HG02763 (cell line): ENCODE measurements at regions not wholly inside any gene's neighbourhood (a gene's known extent, or its start where the extent isn't known, plus 50 kb on each side); places are given as distances from the start of the nearest gene placed in this dataset.

ENCODE experiments used
- ATAC-seq: cut with Tn5 transposase; IDR thresholded peaks from one replicate; pipeline ENCODE4 v1.9.1; 2021; ENCODE audit warnings: mild to moderate bottlenecking, moderate library complexity; ENCODE audit not compliant: unreplicated experiment

DNA sequence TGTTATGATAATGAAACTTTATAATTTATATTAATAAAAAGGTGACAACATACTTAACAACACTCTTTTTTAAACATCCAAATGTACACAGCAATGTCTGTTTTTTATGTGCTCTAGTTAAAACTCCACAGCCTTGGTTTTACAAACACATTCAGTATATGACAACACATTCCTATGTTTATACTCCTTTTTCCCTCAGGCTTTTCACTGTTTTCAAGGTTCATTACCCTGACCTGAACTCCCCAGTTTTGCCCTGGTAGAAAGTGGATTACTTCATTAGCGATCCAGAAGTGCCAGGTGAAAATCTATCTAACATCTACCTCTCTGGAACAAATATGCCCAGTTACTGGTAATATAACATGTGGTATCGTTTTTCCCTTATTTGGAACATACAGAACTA lies 340.2 kb upstream of the DDHD1 start:
- ATAC-seq: no peak

DNA sequence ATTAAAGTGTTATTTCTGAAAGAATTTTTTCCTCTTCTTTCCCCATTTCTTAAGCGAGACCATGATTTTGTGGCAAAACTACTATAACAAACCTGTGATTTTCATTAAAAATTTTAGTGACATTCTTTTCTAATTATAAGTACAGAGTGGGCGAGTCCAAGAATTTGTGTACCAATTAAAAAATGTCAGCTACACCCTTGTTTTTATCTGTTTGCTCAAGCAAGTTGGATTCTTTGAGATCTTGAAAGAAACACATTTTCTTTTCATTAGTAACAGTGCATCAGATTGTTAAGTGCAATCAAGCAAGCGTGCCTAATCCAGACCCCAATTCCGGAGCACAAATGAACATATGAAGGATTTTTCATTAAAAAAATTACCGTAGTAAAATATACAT lies 338.8 kb upstream of the DDHD1 start:
- no peak for ATAC-seq

DNA sequence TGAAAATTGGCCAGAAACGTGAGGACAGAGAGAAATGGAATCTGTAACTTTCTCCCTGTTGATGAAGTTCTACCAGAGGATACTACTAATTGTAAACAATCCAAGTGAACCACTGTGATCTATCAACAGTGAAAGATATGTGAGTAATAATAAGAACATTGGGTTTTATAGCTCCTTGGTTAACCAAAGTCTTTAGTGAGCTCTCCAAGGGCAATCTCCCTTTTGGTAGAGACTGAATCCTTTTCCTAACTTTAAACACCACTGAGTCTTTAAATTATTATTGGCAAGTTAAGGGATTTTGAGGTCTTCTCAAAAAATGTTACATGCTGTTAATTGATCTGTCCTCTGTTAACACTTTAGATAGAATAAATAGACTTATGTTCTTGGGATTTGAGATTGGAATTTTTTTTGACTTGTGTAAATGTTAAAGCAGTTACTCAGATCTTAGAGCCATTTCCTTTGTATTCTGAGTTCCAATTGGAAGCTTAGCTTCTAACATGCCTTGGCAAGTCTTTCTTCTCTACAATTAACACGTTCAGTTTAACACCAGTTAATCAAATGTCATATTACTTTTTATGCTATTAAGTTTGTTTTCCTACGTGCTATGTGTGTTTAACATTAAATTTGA lies 338.2 kb upstream of the DDHD1 start:
- no peak for ATAC-seq

DNA sequence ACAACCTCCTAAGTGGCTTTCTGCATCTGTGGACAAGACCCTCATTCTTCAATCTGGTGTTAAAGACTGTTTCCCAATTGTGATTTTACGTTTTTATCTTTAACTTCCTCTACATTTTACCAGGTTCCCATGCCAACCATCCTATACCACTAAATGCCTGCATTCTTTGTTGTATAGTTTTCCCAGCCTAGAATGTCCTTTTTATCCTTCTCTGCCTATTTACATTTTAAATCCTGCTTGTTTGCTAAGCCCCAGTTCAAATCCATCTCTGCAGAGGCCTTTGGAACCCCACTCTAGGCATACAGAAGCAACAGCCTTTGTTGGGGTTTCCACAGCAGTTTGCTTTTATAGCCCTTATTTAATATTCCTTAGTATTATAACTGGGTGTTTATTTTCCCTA lies 325.1 kb upstream of the DDHD1 start:
- ATAC-seq: no peak

DNA sequence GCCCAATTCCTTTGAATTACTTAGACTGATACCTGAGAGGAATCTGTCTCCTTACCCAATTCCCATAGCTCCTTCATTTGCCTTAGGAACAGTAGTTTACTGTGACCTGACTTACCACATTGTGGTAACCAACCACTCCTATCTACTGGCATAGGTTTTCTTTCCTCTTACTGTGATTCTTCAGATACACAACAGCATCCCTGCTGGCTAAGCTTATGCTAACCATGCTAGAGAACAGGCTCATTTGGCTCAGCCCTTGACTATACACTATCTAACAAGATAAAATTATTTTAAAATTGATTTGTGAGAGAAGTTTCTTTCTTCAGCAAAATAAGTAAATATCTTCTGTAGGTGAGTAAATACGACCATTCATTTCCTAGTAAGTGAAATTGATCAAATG lies 320.4 kb upstream of the DDHD1 start:
- no peak for ATAC-seq

DNA sequence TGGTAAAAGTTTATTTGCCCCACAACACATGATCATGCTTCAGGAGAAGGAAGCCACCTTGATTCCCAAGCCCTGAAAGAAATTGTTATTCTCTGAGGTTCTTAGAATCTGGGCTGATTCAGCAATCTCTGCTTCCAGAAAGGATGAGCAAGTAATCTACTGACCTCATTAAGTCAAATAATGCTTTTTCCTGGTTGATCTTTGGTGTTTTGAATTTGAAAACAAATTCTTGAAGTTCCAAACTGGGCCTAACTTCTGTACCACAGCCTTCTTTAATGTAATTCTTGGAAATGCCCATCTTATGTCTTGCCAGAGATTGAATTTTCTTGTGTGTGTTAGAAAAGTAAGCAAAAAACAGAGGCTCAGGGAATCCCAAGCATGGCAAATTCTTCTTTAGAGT lies 319.2 kb upstream of the DDHD1 start:
- ATAC-seq: no peak

DNA sequence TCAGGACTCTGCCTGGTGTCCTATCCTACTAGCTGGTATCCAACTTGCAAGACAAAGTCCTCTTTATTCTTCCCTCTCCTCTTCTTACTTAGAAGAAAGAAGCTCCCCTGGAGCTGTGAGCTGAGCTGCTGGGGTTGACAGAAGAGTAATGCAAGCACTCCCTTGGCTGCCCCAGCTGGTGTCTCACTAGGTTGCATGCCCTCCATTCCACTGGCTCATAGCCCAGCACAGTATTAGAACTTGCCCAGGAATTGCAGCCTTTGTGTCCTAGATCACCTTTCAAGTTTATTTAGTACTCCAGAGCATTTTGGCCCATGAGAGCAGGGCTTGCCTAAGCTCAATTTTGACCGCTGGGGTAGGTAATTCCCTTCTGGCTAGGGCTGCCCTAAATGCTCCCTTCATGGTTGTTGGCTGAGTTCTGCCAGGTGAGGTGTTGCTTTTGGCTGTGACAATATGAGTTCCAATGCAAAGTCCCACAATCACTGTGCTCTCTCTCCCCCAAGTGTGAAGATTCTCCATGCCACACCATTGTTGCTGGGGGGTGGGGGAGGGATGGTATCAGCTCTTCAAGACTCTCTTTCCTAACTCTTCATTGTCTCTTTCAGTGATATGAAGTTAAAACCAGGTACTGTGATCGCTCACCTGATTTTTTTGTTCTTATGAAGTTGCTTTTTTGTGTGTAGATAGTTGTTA lies 317.4 kb upstream of the DDHD1 start:
- ATAC-seq: no peak

DNA sequence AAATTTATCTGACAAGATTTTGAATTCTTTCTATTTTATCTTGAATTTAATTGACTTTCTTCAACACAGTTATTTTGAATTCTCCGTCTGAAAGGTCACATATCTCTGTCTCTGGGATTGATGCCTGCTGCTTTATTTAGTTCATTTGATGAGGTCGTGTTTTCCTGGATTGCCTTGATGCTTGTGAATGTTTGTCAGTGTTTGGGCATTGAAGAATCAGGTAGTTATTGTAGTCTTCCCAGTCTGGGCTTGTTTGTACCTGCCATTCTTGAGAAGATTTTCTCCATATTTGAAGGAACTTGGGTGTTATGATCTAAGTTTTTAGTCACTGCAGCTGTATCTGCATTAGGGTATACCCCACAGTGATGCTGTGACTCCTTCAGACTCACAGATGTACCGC lies 315.8 kb upstream of the DDHD1 start:
- no peak for ATAC-seq

DNA sequence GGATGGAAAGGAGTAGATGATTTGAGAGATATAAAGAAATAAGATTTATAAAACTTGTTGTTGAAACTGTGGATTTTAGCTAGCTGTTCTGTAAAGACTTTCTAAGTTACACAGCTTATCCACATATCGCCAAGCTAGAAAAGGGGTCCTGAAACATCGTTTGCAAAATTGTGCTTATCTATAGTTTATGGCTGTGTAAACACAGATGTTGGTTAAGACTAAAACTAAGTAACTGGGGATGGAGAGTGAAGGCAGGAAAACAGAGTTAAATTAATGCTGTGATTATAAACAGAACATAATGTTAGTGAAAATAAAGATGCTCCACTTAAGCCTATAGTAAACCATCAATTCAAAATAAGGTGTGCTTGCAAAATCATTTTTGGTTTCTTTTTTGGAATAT lies 311.3 kb upstream of the DDHD1 start:
- ATAC-seq: no peak

DNA sequence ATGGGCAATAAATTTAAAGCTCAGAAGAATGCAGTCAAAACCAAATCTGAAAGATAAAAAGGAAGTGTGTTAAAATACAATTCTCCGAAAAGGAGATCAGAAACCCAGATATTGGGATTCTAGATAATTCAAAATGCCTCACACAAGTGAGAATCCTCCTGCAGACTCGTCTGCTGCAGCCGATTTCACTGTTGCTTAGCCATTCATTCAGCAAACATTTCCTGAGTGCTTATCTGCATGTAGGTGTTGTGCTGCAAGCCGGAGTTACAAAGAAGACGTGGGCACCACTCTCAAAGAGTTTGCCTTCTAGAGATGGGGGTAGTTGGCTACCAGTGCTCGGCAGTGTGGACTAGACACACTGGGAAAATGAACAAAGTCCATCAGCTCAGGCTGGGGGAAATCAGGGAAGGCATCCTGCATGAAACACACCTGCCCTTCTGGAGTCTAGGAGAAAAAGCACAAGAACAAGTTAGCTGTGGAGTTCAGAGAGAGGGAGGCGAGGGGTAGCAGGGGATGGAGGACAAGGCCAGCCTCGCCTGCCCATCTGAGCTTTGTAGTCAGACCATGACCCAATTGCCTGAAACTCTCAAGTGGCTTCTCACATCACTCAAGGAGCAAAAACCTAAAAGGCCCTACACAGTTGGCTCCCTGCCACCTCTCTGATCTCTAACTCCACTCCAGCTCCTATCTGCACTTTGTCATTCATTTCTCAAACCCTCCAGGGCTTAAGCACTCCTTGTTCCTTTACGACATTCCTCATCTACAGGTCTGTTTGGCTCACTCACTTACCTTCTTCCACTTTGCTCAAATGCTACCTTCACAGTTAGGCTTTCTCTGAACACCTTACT lies 310.0 kb upstream of the DDHD1 start:
- no peak for ATAC-seq

DNA sequence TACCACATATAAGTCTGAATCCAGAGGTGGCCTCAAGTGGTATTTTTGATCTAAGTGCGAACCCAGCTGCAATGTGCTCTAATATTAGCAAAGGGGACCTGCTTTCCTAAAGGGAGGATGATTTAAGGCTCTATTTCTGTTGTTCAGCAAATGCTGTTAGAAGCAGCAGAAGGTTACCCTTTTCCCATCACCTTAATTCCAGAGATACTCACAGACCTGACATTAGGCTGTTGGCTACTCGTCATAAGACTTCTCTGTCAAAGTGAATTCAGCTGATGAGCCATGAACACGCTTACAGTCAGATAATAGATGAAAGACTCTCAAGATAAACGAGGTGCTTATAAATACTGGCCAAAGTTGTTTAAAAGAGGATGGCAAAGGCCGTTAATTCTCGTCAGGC lies 308.7 kb upstream of the DDHD1 start:
- ATAC-seq: no peak

DNA sequence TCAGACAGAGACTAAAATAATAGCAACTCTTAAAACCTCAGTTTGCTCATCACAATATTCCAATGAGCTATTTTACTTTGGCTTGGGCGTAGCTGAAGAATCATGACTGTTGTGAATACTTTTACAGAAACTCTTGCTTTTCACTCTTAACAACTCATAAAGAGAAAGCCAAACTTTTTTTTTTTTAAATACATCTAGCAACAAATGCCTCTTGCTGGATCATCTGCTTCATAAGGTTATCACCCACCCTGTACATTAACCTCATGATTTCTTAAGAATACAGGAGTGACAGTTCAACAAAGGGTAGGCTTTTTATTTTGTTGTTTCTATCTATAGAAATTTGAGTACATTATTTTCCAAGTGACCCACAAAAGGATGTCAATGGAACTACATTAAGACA lies 307.4 kb upstream of the DDHD1 start:
- no peak for ATAC-seq

DNA sequence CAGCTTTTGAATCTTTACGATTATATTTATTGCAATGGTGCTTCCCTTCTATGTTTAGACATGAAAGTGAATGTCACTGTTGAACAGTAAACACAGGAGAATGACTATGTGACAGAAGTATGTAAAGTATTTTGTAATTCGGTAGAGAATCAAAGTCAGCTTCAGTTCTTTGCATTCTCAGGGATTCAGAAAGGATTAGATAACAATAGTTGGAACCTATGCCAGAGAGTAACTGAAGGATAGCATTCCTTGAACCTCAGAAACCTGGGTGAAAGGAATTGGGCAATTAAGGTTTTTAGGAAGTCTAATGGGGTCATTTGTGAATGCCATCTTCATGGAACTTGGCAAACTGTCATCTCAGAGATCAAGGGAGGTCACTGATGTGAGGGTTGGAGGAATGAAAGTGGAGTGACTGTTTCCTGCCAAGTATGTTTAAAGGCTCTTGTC lies 305.3 kb upstream of the DDHD1 start:
- no peak for ATAC-seq

DNA sequence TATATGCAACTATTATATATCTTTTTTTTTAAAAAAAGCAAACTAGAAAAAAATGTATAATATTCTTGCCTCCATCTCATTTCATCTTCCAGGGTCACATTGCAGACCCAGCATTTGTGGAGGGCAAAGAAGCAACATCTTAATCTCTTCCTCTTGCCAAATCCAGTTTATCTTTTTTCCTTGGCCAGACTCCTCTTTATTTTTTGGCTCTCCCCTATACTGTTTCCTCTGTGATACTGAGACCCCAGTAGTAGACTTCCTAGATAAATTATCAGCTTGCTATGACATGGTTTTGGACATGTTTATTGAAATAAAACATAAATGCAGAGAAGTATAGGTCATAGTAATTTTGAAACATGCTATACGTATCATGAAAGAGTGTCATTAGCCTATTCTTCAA lies 303.8 kb upstream of the DDHD1 start:
- no peak for ATAC-seq

DNA sequence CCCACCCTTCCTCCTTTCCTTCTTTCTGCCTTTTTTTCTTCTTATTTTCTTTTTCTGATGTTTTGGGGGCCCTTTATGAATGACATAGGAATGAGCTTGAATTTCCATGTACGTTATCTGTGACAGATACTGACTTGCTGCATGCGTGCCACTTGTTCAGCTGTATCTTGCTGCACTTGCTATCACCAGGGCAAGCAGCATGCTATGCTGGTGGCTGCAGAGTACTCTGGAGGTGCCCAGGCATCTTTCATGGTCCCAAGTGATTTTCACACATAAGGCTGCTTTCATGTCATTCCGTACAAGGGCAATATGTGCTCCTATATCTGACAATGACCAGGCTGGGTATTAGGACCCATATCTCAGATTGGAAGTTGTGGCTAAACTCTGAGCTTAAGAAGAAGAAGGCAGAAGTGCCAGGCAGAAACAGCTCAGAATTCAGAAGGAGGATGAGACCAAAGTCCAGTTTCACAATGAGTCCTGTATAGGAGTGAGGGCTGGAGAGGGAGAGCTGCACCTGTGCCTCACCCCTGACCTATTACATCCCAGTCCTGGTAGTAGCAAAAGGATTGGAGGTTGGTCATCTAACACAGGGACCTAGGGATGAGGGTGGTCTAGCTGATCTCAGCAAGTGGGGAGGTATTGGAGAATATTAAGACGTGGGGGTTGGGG lies 299.0 kb upstream of the DDHD1 start:
- ATAC-seq: no peak

DNA sequence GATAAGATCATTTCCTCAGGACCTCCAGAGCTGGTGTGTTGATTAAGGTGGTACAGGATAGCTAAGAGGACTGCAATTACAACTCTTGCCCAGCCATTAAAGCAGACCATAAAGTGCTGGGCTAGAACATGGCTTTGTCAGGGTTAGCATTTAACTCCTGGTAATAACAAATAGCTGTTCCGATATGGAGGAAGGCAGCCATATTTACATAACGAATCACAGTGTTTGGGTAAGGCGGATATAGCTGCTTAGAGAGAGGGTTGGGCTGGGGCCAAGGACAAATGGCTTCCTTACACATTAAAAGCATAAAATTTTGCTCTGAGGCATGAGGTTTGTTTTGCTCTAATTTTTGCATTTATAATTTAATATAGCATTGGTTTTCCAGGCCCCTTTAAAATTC lies 297.7 kb upstream of the DDHD1 start:
- ATAC-seq: no peak

DNA sequence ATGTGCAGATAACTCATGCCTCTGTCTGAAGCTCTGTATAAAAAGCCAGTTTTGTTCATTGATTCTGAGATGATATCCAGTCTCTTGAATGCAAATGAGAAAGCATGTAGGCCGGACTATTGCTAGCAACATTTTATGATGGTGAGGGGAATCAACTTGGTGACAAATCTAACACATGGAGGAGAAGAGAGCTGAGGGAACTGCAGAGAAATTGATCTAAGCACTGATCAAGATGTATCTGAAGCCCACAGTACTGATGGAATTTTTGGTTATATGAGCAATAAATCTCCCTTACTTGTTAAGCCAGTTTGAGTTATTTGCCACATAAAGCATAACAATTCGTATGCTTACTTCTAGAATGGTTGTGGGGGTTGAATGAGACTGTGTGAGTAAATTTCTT lies 295.6 kb upstream of the DDHD1 start:
- ATAC-seq: no peak

DNA sequence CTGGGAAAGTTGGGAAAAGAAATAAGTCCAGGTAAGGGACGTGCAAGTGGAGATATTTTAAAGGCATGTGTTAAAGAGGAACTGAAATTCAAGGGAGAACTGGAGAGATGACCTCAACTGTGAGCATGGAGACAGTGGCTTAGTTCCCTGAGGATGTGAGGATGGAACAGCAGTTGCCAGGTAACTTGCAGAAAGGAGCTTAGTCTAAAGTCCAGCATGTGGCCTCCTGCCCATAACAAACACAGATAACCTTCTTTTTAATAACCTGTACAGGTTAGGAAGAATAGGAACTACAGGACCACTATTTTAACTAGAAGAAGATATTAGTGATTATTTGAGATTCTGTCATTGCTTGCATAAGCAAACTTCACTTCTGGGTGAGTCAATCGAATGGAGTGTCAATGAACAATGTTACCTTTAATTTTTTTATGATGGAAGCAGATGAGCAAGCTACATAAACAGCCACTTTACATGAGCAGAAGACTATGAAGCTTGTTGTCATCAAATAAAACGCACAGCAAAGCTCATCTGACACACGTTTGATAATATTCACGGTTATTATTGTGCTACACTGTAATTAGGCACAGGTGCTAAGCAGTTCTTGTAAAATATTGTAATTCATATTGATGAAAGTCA lies 291.7 kb upstream of the DDHD1 start:
- no peak for ATAC-seq

DNA sequence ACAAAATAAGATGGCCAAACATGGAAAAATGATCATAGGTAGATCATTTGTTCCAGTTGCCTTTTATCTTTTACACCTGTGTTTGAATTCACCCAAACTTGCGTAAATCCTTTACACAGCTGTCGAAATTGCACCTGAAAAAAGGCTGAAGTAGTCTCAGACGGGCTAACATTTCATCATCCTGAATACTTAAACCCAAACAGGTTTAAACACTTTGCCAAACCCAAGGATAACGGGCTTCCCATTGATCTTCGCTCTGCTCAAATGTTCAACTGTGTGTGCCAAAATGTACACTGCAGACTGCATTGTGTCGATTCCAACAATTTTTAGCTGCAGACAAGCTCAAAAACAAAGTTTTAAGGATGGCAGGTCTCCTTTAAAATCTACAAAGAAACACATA lies 288.7 kb upstream of the DDHD1 start:
- ATAC-seq: no peak

DNA sequence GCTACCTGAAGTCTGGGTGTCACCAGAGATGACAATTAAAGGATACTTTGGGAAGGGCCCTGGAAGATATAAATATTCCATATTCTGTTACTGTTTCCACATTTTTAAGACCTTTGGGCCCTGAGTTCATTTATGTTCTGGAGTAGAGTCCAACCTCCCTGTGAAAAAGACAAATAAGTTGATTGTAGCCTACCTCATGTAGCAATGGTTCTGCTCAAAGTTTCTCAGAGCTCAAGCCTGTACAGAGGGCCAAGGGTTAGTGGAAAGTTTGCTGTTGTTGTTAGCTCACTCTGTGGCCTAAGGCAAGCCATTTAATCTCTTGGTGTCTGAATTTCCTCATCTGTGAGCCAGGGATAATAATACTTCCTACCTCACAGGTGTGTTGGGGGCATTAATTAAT lies 284.7 kb upstream of the DDHD1 start:
- ATAC-seq: no peak

DNA sequence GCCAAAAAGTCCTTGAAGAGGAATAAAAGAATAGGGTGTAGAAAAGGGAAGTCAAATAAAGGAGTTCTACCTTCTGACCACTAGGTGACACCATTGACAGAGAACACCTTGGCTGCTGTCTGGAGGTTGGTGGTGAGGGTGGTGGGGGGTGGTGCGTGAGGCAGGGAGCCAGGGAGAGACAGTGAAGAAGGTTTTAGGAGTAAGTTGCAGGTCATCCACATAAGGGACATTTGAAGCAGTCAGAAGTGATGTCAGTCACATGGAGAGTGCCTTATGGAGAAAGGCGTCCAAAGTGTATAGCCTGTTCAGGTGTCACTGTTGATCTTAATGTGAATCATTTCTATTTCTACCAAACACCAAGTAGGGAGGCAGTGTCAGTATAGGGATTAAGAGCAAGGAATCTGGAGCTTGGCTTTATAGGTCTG lies 279.3 kb upstream of the DDHD1 start:
- ATAC-seq: no peak
